OCI-LY1 (cell line): ENCODE measurements at regions not wholly inside any gene's neighbourhood (a gene's known extent, or its start where the extent isn't known, plus 50 kb on each side); places are given as distances from the start of the nearest gene placed in this dataset.
"Not testable (repeated sequence)": the region's sequence is repeated elsewhere in the genome, so short reads cannot be mapped to it uniquely, and the experiment has no call there.

Experiments used
- H2AFZ ChIP-seq: fragments of 200-600 bp; sonication (generic), shearing (Covaris generic); 2 replicates; pipeline ENCODE4 v1.6.0; 2014; ENCODE audit warnings: antibody characterized with exemption, mild to moderate bottlenecking, low read length
- H3F3A ChIP-seq: fragments of 200-600 bp; sonication (generic), shearing (Covaris generic); 2 replicates; pipeline ENCODE4 v1.6.0; 2014; ENCODE audit warnings: mild to moderate bottlenecking, antibody characterized with exemption, low read length, moderate library complexity; ENCODE audit not compliant: insufficient read depth
- H3K27ac ChIP-seq: fragments of 200-600 bp; sonication (generic); 2 replicates; pipeline ENCODE4 v1.5.1; 2014; ENCODE audit warnings: low read length, mixed run types, mild to moderate bottlenecking, low read depth; ENCODE audit not compliant: poor library complexity, severe bottlenecking
- H3K27me3 ChIP-seq: fragments of 200-600 bp; sonication (generic); 2 replicates; pipeline ENCODE4 v1.6.0; 2014; ENCODE audit warnings: antibody characterized with exemption, mild to moderate bottlenecking, low read length, moderate library complexity; ENCODE audit not compliant: insufficient read depth
- H3K36me3 ChIP-seq: fragments of 200-600 bp; sonication (generic); 2 replicates; pipeline ENCODE4 v1.6.1; 2014; ENCODE audit warnings: mild to moderate bottlenecking, antibody characterized with exemption, low read length, moderate library complexity, mixed read lengths; ENCODE audit not compliant: insufficient read depth
- H3K4me1 ChIP-seq: fragments of 200-600 bp; sonication (generic); 2 replicates; pipeline ENCODE4 v1.5.1; 2014; ENCODE audit warnings: mild to moderate bottlenecking, low read length, moderate library complexity; ENCODE audit not compliant: insufficient read depth, severe bottlenecking
- H3K4me2 ChIP-seq: fragments of 200-600 bp; sonication (generic), shearing (Covaris generic); 2 replicates; pipeline ENCODE4 v1.6.1; 2014; ENCODE audit warnings: low read length
- H3K4me3 ChIP-seq: fragments of 200-600 bp; sonication (generic); 2 replicates; pipeline ENCODE4 v1.5.1; 2014; ENCODE audit warnings: low read length, low read depth, mild to moderate bottlenecking, mixed read lengths; ENCODE audit not compliant: poor library complexity, severe bottlenecking
- H3K79me2 ChIP-seq: fragments of 200-600 bp; shearing (Covaris generic); 2 replicates; pipeline ENCODE4 v1.6.1; 2016; ENCODE audit warnings: mixed run types, low read length, mixed read lengths; ENCODE audit not compliant: insufficient read depth
- H3K9ac ChIP-seq: fragments of 200-600 bp; sonication (generic), shearing (Covaris generic); 2 replicates; pipeline ENCODE4 v1.6.1; 2014; ENCODE audit warnings: mild to moderate bottlenecking, low read length, mixed read lengths
- H3K9me2 ChIP-seq: fragments of 200-600 bp; sonication (generic), shearing (Covaris generic); 2 replicates; pipeline ENCODE4 v1.6.1; 2014; ENCODE audit warnings: low read depth, mild to moderate bottlenecking, low read length, mixed read lengths
- H3K9me3 ChIP-seq: fragments of 200-600 bp; shearing (Covaris generic); 2 replicates; pipeline ENCODE4 v1.6.1; 2014; ENCODE audit warnings: low read length, mixed read lengths
- H4K20me1 ChIP-seq: fragments of 200-600 bp; sonication (generic), shearing (Covaris generic); 2 replicates; pipeline ENCODE4 v1.6.0; 2016; ENCODE audit warnings: mild to moderate bottlenecking, low read length; ENCODE audit not compliant: insufficient read depth

GRCh38 chr17:30711176-30711575, 113.3 kb downstream of the CRLF3 start:
- not testable (repeated sequence) for H4K20me1 ChIP-seq, H3K9me2 ChIP-seq, H3K27me3 ChIP-seq, H3K9me3 ChIP-seq, H2AFZ ChIP-seq, H3K36me3 ChIP-seq, H3F3A ChIP-seq
- Histone ChIP-seq H3K9ac (peak overlapping the region; percentile 74; the same call in 1 of the 2 replicates), H3K4me2 (peak overlapping the region; percentile 98), H3K4me1 (peaks cover 57% of the 10 kb centered on the region), H3K4me3 (peak overlapping the region; percentile 77), H3K27ac (peak overlapping the region; percentile 71), H3K79me2 (peaks cover 49% of the 10 kb centered on the region)

- Histone ChIP-seq H3K4me2 (peak overlapping the region; percentile 98), H3K4me1 (peaks cover 60% of the 10 kb centered on the region), H3K79me2 (peaks cover 45% of the 10 kb centered on the region), H3K4me3 (peak overlapping the region; percentile 77), H3K27ac (peak overlapping the region; percentile 71), H3K9ac (peak overlapping the region; percentile 74)
- not testable (repeated sequence) for H3K36me3 ChIP-seq, H3K9me2 ChIP-seq, H3K27me3 ChIP-seq, H3F3A ChIP-seq, H3K9me3 ChIP-seq, H4K20me1 ChIP-seq, H2AFZ ChIP-seq
Measured at GRCh38 chr17:30710276-30711088, 114.0 kb downstream of the CRLF3 start.

- H3K4me1 ChIP-seq: peaks cover 57% of the 10 kb centered on the region
Measured at GRCh38 chr17:30709561-30710275, 114.8 kb downstream of the CRLF3 start.

GRCh38 chr17:30709096-30709495, 115.4 kb downstream of the CRLF3 start:
- not testable (repeated sequence) for H3K9me3 ChIP-seq, H4K20me1 ChIP-seq, H3K9me2 ChIP-seq, H3K36me3 ChIP-seq, H2AFZ ChIP-seq, H3F3A ChIP-seq, H3K4me2 ChIP-seq, H3K27me3 ChIP-seq, H3K27ac ChIP-seq
- Histone ChIP-seq H3K79me2 (peaks cover 41% of the 10 kb centered on the region), H3K4me1 (peaks cover 51% of the 10 kb centered on the region), H3K9ac (peak overlapping the region; percentile 74), H3K4me3 (peak overlapping the region; percentile 77)

More at GRCh38 chr17:30709561-30710275, 114.8 kb downstream of the CRLF3 start:
- not testable (repeated sequence) for H4K20me1 ChIP-seq, H3K9me2 ChIP-seq, H3K36me3 ChIP-seq, H3K27me3 ChIP-seq, H3K9me3 ChIP-seq, H3F3A ChIP-seq, H2AFZ ChIP-seq
- Histone ChIP-seq H3K4me3 (peak overlapping the region; percentile 77), H3K9ac (peak overlapping the region; percentile 74), H3K4me2 (peak overlapping the region; percentile 98), H3K79me2 (peaks cover 45% of the 10 kb centered on the region), H3K27ac (peak overlapping the region; percentile 71)

GRCh38 chr17:30708241-30709078, 116.0 kb downstream of the CRLF3 start:
- H3K9me2 ChIP-seq, H3K9me3 ChIP-seq, H3K36me3 ChIP-seq, H3F3A ChIP-seq, H4K20me1 ChIP-seq, H3K27me3 ChIP-seq: not testable (repeated sequence)
- Histone ChIP-seq H3K4me1 (peaks cover 45% of the 10 kb centered on the region), H3K4me3 (peak overlapping the region; percentile 77), H2AFZ (peak overlapping the region; percentile 71; the same call in 1 of the 2 replicates), H3K79me2 (peaks cover 34% of the 10 kb centered on the region), H3K27ac (peak overlapping the region; percentile 71), H3K9ac (peak overlapping the region; percentile 86), H3K4me2 (peak overlapping the region; percentile 82)

- not testable (repeated sequence) for H4K20me1 ChIP-seq, H3K27me3 ChIP-seq, H3K9me3 ChIP-seq, H3K9me2 ChIP-seq, H3K36me3 ChIP-seq, H3F3A ChIP-seq
- H3K4me2 ChIP-seq: peak overlapping the region; percentile 82
- peaks cover 38% of the 10 kb centered on the region for H3K4me1 ChIP-seq
- peak overlapping the region; percentile 77 for H3K4me3 ChIP-seq
- peaks cover 32% of the 10 kb centered on the region for H3K79me2 ChIP-seq
- H3K9ac ChIP-seq: peak overlapping the region; percentile 86
- H3K27ac ChIP-seq: peak overlapping the region; percentile 71
- 0 out of 2 replicates have a peak overlapping the region, but pooled peaks have one; percentile 71 for H2AFZ ChIP-seq
Measured at GRCh38 chr17:30707724-30708240, 116.7 kb downstream of the CRLF3 start.
